RWPE2 (cell line): ENCODE measurements at regions not wholly inside any gene's neighbourhood (a gene's known extent, or its start where the extent isn't known, plus 50 kb on each side); places are given as distances from the start of the nearest gene placed in this dataset.

Source experiments
- ATAC-seq: fragments of 200-7000 bp; cut with Tn5 transposase; 3 replicates; pipeline ENCODE4 v1.9.1; 2021; ENCODE audit warnings: low read depth
- DNase-seq: peaks from one replicate; pipeline ENCODE4 v3.0.0-alpha.2; 2020; ENCODE audit warnings: low spot score
- H3K27ac ChIP-seq: fragments of 450-650 bp; 2 replicates; pipeline ENCODE4 v1.5.1; 2017; ENCODE audit warnings: mild to moderate bottlenecking; ENCODE audit not compliant: poor library complexity, severe bottlenecking
- H3K27me3 ChIP-seq: fragments of 250-450 bp; sonication (Bioruptor Pico); 2 replicates; pipeline ENCODE4 v1.5.1; 2021; ENCODE audit warnings: mild to moderate bottlenecking, moderate library complexity; ENCODE audit not compliant: insufficient read depth, poor library complexity, severe bottlenecking
- H3K36me3 ChIP-seq: fragments of 250-450 bp; sonication (Bioruptor Pico); 2 replicates; pipeline ENCODE4 v1.5.1; 2020; ENCODE audit warnings: low read depth, mild to moderate bottlenecking, moderate library complexity
- H3K4me1 ChIP-seq: fragments of 250-450 bp; sonication (Bioruptor Pico); 2 replicates; pipeline ENCODE4 v1.5.1; 2021; ENCODE audit warnings: mild to moderate bottlenecking, moderate library complexity; ENCODE audit not compliant: insufficient read depth, poor library complexity, severe bottlenecking
- H3K4me3 ChIP-seq: fragments of 250-450 bp; sonication (Bioruptor Pico); 2 replicates; pipeline ENCODE4 v1.5.1; 2021; ENCODE audit warnings: mild to moderate bottlenecking, moderate library complexity; ENCODE audit not compliant: severe bottlenecking
- H3K9me3 ChIP-seq: fragments of 250-450 bp; sonication (Bioruptor Pico); 2 replicates; pipeline ENCODE4 v1.5.1; 2021; ENCODE audit warnings: mild to moderate bottlenecking, moderate library complexity; ENCODE audit not compliant: severe bottlenecking
- CTCF ChIP-seq: fragments of 450-650 bp; IDR thresholded peaks from one replicate; pipeline ENCODE4 v1.5.1; 2017; ENCODE audit warnings: mild to moderate bottlenecking, moderate library complexity; ENCODE audit not compliant: poor library complexity, severe bottlenecking

- no peaks in the 10 kb centered on the region for H3K36me3 ChIP-seq
- no peaks in the 10 kb centered on the region for H3K4me1 ChIP-seq
- H3K9me3 ChIP-seq, result no peaks in the 10 kb centered on the region
- H3K27ac ChIP-seq, result no peak overlapping the region
- TF ChIP-seq CTCF, result peak; percentile 27
- no peak for DNase-seq
- 0 out of 3 replicates have a peak, but pooled peaks have one; percentile 19 for ATAC-seq
- H3K4me3 ChIP-seq, result no peak overlapping the region
- no peaks in the 10 kb centered on the region for H3K27me3 ChIP-seq
Observed at GRCh38 chr12:14111230-14111865, 129.9 kb upstream of the GRIN2B start.

GRCh38 chr12:14113031-14113430 is 131.6 kb upstream of the GRIN2B start:
- no peak overlapping the region for H3K4me3 ChIP-seq
- H3K36me3 ChIP-seq, result no peaks in the 10 kb centered on the region
- H3K4me1 ChIP-seq, result no peaks in the 10 kb centered on the region
- H3K9me3 ChIP-seq, result no peaks in the 10 kb centered on the region
- no peak for TF ChIP-seq CTCF
- ATAC-seq (no peak), DNase-seq (no peak)
- H3K27me3 ChIP-seq, result no peaks in the 10 kb centered on the region
- H3K27ac ChIP-seq, result no peak overlapping the region

GRCh38 chr12:14126692-14127091 is 145.3 kb upstream of the GRIN2B start:
- no peak overlapping the region for H3K27ac ChIP-seq
- no peak for ATAC-seq
- no peaks in the 10 kb centered on the region for H3K27me3 ChIP-seq

GRCh38 chr12:14129611-14130195 is 148.3 kb upstream of the GRIN2B start:
- ATAC-seq, result no peak
- TF ChIP-seq CTCF, result no peak

More at GRCh38 chr12:14126692-14127091, 145.3 kb upstream of the GRIN2B start:
- H3K9me3 ChIP-seq, result no peaks in the 10 kb centered on the region
- H3K36me3 ChIP-seq, result no peaks in the 10 kb centered on the region
- no peak for TF ChIP-seq CTCF
- no peak for DNase-seq
- no peaks in the 10 kb centered on the region for H3K4me1 ChIP-seq
- H3K4me3 ChIP-seq, result no peak overlapping the region

GRCh38 chr12:14135996-14136395 is 154.6 kb upstream of the GRIN2B start:
- Histone ChIP-seq H3K36me3 (no peaks in the 10 kb centered on the region), H3K27me3 (no peaks in the 10 kb centered on the region)
- no peak for TF ChIP-seq CTCF

More at GRCh38 chr12:14129611-14130195, 148.3 kb upstream of the GRIN2B start:
- no peaks in the 10 kb centered on the region for H3K9me3 ChIP-seq
- H3K27me3 ChIP-seq, result no peaks in the 10 kb centered on the region
- no peak overlapping the region for H3K4me3 ChIP-seq
- H3K27ac ChIP-seq, result no peak overlapping the region
- H3K4me1 ChIP-seq, result no peaks in the 10 kb centered on the region
- DNase-seq, result no peak
- H3K36me3 ChIP-seq, result no peaks in the 10 kb centered on the region

More at GRCh38 chr12:14135996-14136395, 154.6 kb upstream of the GRIN2B start:
- Histone ChIP-seq H3K4me3 (no peak overlapping the region), H3K9me3 (no peaks in the 10 kb centered on the region), H3K27ac (no peak overlapping the region), H3K4me1 (no peaks in the 10 kb centered on the region)
- DNase-seq (no peak), ATAC-seq (no peak)
